ENCODE measurements at regions not wholly inside any gene's neighbourhood (a gene's known extent, or its start where the extent isn't known, plus 50 kb on each side); places are given as distances from the start of the nearest gene placed in this dataset.

GRCh38 chr2:76080154-76080553, 369.4 kb upstream of the GCFC2 start:
- POLR2A ChIA-PET, result no interaction called here

More at GRCh38 chr2:76080154-76080553, 369.4 kb upstream of the GCFC2 start:
- Histone ChIP-seq H3K4me2 (ENCODE audit: insufficient read depth, low read length) (no peak overlapping the region), H2AFZ (ENCODE audit: low read depth, low read length) (no peak overlapping the region), H3K27me3 (ENCODE audit: control insufficient read depth in 2 of 2, insufficient read depth in 2 of 2, low read length in 2 of 2) (no peaks in the 10 kb centered on the region), H3K36me3 (ENCODE audit: control insufficient read depth in 2 of 2, extremely low read depth in 1 of 2, insufficient read depth in 2 of 2, low read length in 2 of 2) (no peaks in the 10 kb centered on the region), H3K27ac (ENCODE audit: insufficient read depth, low read depth, low read length) (no peak overlapping the region), H3K9me1 (replicated peaks; ENCODE audit: control insufficient read depth, extremely low read depth, insufficient read depth, low read length) (no peaks in the 10 kb centered on the region), H3K4me1 (ENCODE audit: control insufficient read depth, extremely low read depth, insufficient read depth, low read length) (no peaks in the 10 kb centered on the region), H3K9me3 (replicated peaks; ENCODE audit: control insufficient read depth, insufficient read depth, low read length) (no peaks in the 10 kb centered on the region), H3K4me3 (replicated peaks in 1 of 3; ENCODE audit: insufficient read depth in 1 of 3, low read depth in 1 of 3, low read length in 3 of 3) (no peak overlapping the region), H3K9ac (replicated peaks; ENCODE audit: extremely low read depth, insufficient read depth, low read length) (no peak overlapping the region), H3K79me2 (ENCODE audit: control insufficient read depth, insufficient read depth, low read length) (no peaks in the 10 kb centered on the region), H4K20me1 (replicated peaks; ENCODE audit: control insufficient read depth, extremely low read depth, insufficient read depth, low read length) (no peaks in the 10 kb centered on the region)
- dilution Hi-C loops (cut with MboI; ENCODE audit: extremely low pct_ligation_motif_present, low sequenced_read_pairs), result no loop called here
- TF ChIP-seq POLR2A (IDR thresholded peaks at IDR 0.05; ENCODE audit: low read depth, low read length) (no peak), MAX (IDR thresholded peaks at IDR 0.05; ENCODE audit: insufficient read depth, insufficient read length) (no peak), GATA2 (IDR thresholded peaks at IDR 0.05; ENCODE audit: insufficient read depth, insufficient read length, low read depth, low read length) (no peak), CTCF (IDR thresholded peaks at IDR 0.05; ENCODE audit: extremely low read depth in 1 of 2, insufficient read depth in 1 of 2, low read depth in 1 of 2, low read length in 2 of 2) (no peak), MYC (IDR thresholded peaks at IDR 0.05; ENCODE audit: low read depth, low read length) (no peak), POLR2AphosphoS5 (IDR thresholded peaks at IDR 0.05; ENCODE audit: insufficient read depth, low read depth, low read length) (no peak), FOS (IDR thresholded peaks at IDR 0.05; ENCODE audit: borderline replicate concordance, insufficient read depth, low read length) (no peak), JUN (IDR thresholded peaks at IDR 0.05; ENCODE audit: borderline replicate concordance, insufficient read depth, insufficient read length, low read depth) (no peak), EZH2 (IDR thresholded peaks at IDR 0.05; ENCODE audit: borderline replicate concordance, low read depth, low read length, severe bottlenecking) (no peak)
- FAIRE-seq, result no peak
- BruUV-seq (replicated peaks), result no TSS peak
- DNase-seq (ENCODE audit: low read depth, low spot score), result no peak
- intact Hi-C loops (cut with micrococcal nuclease), result no loop called here
- CTCF ChIA-PET, result no interaction called here

All from endothelial cell of umbilical vein (primary cell).